LNCaP clone FGC (cell line): ENCODE measurements at regions not wholly inside any gene's neighbourhood (a gene's known extent, or its start where the extent isn't known, plus 50 kb on each side); places are given as distances from the start of the nearest gene placed in this dataset.

ENCODE experiments used
- DNase-seq: peaks from one replicate; pipeline ENCODE4 v3.0.0-alpha.2; 2011; ENCODE audit warnings: low read depth
- H3K4me3 ChIP-seq: 2 replicates; pipeline ENCODE4 v1.5.1; 2011; ENCODE audit warnings: mild to moderate bottlenecking, low read depth, low read length, control low read depth
- TF ChIP-seq, protein P1 (sequence below): IDR thresholded peaks from 2 replicates; pipeline ENCODE4 v1.5.1; 2012; ENCODE audit warnings: mild to moderate bottlenecking; ENCODE audit not compliant: control insufficient read depth, insufficient read depth; ENCODE audit errors: extremely low read depth

GRCh38 chr5:7186818-7187217, 209.1 kb upstream of the ADCY2 start:
- TF ChIP-seq, protein P1, sequence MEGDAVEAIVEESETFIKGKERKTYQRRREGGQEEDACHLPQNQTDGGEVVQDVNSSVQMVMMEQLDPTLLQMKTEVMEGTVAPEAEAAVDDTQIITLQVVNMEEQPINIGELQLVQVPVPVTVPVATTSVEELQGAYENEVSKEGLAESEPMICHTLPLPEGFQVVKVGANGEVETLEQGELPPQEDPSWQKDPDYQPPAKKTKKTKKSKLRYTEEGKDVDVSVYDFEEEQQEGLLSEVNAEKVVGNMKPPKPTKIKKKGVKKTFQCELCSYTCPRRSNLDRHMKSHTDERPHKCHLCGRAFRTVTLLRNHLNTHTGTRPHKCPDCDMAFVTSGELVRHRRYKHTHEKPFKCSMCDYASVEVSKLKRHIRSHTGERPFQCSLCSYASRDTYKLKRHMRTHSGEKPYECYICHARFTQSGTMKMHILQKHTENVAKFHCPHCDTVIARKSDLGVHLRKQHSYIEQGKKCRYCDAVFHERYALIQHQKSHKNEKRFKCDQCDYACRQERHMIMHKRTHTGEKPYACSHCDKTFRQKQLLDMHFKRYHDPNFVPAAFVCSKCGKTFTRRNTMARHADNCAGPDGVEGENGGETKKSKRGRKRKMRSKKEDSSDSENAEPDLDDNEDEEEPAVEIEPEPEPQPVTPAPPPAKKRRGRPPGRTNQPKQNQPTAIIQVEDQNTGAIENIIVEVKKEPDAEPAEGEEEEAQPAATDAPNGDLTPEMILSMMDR = no peak
- no peak for DNase-seq
- no peak overlapping the region for H3K4me3 ChIP-seq

GRCh38 chr5:7190712-7191250, 205.2 kb upstream of the ADCY2 start:
- DNase-seq = no peak
- TF ChIP-seq, protein P1 = no peak
- H3K4me3 ChIP-seq = no peak overlapping the region

GRCh38 chr5:7192016-7192415, 203.9 kb upstream of the ADCY2 start:
- TF ChIP-seq, protein P1 = no peak
- DNase-seq = no peak
- no peak overlapping the region for H3K4me3 ChIP-seq

DNA sequence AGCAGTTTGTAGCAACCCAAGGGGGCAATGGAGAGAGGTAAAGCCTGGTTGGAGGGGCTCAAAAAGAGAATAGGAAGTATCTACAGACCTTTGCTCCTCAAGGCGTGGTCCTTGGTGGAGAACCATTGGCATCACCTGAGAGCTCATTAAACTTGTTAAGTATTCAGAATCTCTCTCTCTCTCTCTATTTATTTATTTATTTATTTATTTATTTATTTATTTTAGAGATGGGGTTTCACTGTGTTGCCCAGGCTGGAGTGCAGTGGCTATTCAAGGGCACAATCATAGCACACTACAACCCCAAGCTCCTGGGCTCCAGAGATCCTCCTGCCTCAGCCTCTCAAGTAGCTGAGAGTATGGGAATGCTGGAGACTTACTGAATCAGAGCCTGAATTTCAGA, 193.1 kb upstream of the ADCY2 start:
- no peak for DNase-seq
- TF ChIP-seq, protein P1 = no peak
- no peak overlapping the region for H3K4me3 ChIP-seq

GRCh38 chr5:7207979-7208378, 188.0 kb upstream of the ADCY2 start:
- TF ChIP-seq, protein P1 = no peak
- no peak overlapping the region for H3K4me3 ChIP-seq
- DNase-seq = no peak

GRCh38 chr5:7208938-7209337, 187.0 kb upstream of the ADCY2 start:
- TF ChIP-seq, protein P1 = no peak
- no peak for DNase-seq
- H3K4me3 ChIP-seq = no peak overlapping the region

DNA sequence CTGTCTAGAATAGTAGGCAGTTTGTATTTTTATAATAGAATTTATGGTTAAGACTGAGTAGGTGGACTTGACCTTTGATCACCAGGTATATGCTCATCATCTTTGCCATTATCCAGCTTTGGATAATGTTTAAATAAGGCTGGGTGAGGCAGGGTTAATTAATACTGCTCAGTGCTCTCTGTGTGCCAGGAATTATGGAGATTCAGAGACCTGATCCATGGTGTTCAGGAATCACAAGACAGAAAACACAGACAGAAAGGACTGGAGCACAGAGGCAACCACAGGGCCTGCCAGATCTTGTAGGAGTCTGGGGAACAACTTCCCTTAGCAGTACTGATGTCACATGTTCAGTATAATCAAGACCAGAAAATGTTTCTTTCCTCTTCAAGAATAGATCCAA, 186.3 kb upstream of the ADCY2 start:
- TF ChIP-seq, protein P1 = no peak
- no peak overlapping the region for H3K4me3 ChIP-seq
- no peak for DNase-seq
